H9 (cell line): ENCODE measurements at regions not wholly inside any gene's neighbourhood (a gene's known extent, or its start where the extent isn't known, plus 50 kb on each side); places are given as distances from the start of the nearest gene placed in this dataset.

Experiments used
- DNase-seq: peaks from one replicate; pipeline ENCODE4 v3.0.0-alpha.2; 2017
- H2AFZ ChIP-seq: one replicate; pipeline ENCODE4 v1.6.1; 2013; ENCODE audit warnings: mild to moderate bottlenecking, low read length, control low read depth, moderate library complexity
- H2AK5ac ChIP-seq: 2 replicates; pipeline ENCODE4 v1.6.1; 2013; ENCODE audit warnings: low read length, control low read depth, mixed read lengths; ENCODE audit not compliant: insufficient read length
- H2BK120ac ChIP-seq: one replicate; pipeline ENCODE4 v1.6.1; 2013; ENCODE audit warnings: low read depth, mild to moderate bottlenecking, low read length, control low read depth, inconsistent platforms; ENCODE audit not compliant: poor library complexity, severe bottlenecking
- H2BK12ac ChIP-seq: 2 replicates; pipeline ENCODE4 v1.6.1; 2013; ENCODE audit warnings: low read length, control low read depth, mixed read lengths, low read depth; ENCODE audit not compliant: insufficient read length
- H2BK15ac ChIP-seq: 2 replicates; pipeline ENCODE4 v1.6.1; 2013; ENCODE audit warnings: low read depth, low read length, control low read depth
- H2BK20ac ChIP-seq: one replicate; pipeline ENCODE4 v1.6.1; 2013; ENCODE audit warnings: low read depth, mild to moderate bottlenecking, low read length, control low read depth, inconsistent platforms; ENCODE audit not compliant: poor library complexity, severe bottlenecking
- H2BK5ac ChIP-seq: 2 replicates; pipeline ENCODE4 v1.6.1; 2013; ENCODE audit warnings: low read length, control low read depth, mixed read lengths; ENCODE audit not compliant: insufficient read length
- H3K14ac ChIP-seq: 2 replicates; pipeline ENCODE4 v1.6.1; 2013; ENCODE audit warnings: low read length, control low read depth; ENCODE audit not compliant: insufficient read depth
- H3K18ac ChIP-seq: 2 replicates; pipeline ENCODE4 v1.6.1; 2013; ENCODE audit warnings: low read depth, mild to moderate bottlenecking, mixed read lengths, low read length, control low read depth; ENCODE audit not compliant: insufficient read length
- H3K23ac ChIP-seq: 2 replicates; pipeline ENCODE4 v1.6.1; 2013; ENCODE audit warnings: low read length, control low read depth, mixed read lengths, low read depth; ENCODE audit not compliant: insufficient read length
- H3K23me2 ChIP-seq: 2 replicates; pipeline ENCODE4 v1.6.1; 2013; ENCODE audit warnings: low read depth, mild to moderate bottlenecking, mixed read lengths, low read length, control low read depth; ENCODE audit not compliant: insufficient read length, poor library complexity, severe bottlenecking
- H3K27ac ChIP-seq: 2 replicates; pipeline ENCODE4 v1.5.1; 2013; ENCODE audit warnings: low read length, control low read depth, mixed read lengths, low read depth; ENCODE audit not compliant: insufficient read length
- H3K27me3 ChIP-seq: 2 replicates; pipeline ENCODE4 v1.6.1; 2013; ENCODE audit warnings: low read length, control low read depth, inconsistent platforms; ENCODE audit not compliant: insufficient read depth
- H3K4ac ChIP-seq: 2 replicates; pipeline ENCODE4 v1.6.1; 2013; ENCODE audit warnings: low read depth, mild to moderate bottlenecking, control low read depth, inconsistent platforms, low read length, moderate library complexity
- H3K4me1 ChIP-seq: 2 replicates; pipeline ENCODE4 v1.6.1; 2013; ENCODE audit warnings: low read length, control low read depth, inconsistent platforms; ENCODE audit not compliant: insufficient read depth
- H3K4me2 ChIP-seq: 2 replicates; pipeline ENCODE4 v1.6.1; 2013; ENCODE audit warnings: low read length, control low read depth, mixed read lengths; ENCODE audit not compliant: insufficient read length, insufficient read depth
- H3K56ac ChIP-seq: 2 replicates; pipeline ENCODE4 v1.6.1; 2013; ENCODE audit warnings: low read depth, mild to moderate bottlenecking, mixed read lengths, low read length, control low read depth; ENCODE audit not compliant: insufficient read length
- H3K79me1 ChIP-seq: 2 replicates; pipeline ENCODE4 v1.6.1; 2013; ENCODE audit warnings: low read depth, mild to moderate bottlenecking, moderate library complexity, low read length, control low read depth, inconsistent platforms; ENCODE audit not compliant: insufficient read depth, poor library complexity, severe bottlenecking
- H3K79me2 ChIP-seq: 2 replicates; pipeline ENCODE4 v1.6.1; 2013; ENCODE audit warnings: low read length, control low read depth, inconsistent platforms; ENCODE audit not compliant: insufficient read depth
- H3K9ac ChIP-seq: 2 replicates; pipeline ENCODE4 v1.6.1; 2013; ENCODE audit warnings: low read length, control low read depth, mixed read lengths; ENCODE audit not compliant: insufficient read length; ENCODE audit errors: extremely low read depth
- H3K9me3 ChIP-seq: one replicate; pipeline ENCODE4 v1.6.1; 2013; ENCODE audit warnings: low read depth, low read length, inconsistent platforms; ENCODE audit not compliant: control insufficient read depth
- H3T11ph ChIP-seq: one replicate; pipeline ENCODE4 v1.6.1; 2013; ENCODE audit warnings: mild to moderate bottlenecking, low read length, control low read depth, inconsistent platforms
- H4K20me1 ChIP-seq: one replicate; pipeline ENCODE4 v1.6.1; 2013; ENCODE audit not compliant: control insufficient read depth, insufficient read length, insufficient read depth
- H4K5ac ChIP-seq: 2 replicates; pipeline ENCODE4 v1.6.1; 2013; ENCODE audit warnings: low read depth, mild to moderate bottlenecking, mixed read lengths, low read length, control low read depth; ENCODE audit not compliant: insufficient read length
- H4K8ac ChIP-seq: replicated peaks from 2 replicates; pipeline ENCODE4 v1.6.1; 2013; ENCODE audit warnings: low read length, control low read depth, mixed read lengths, low read depth; ENCODE audit not compliant: insufficient read length
- H4K91ac ChIP-seq: 2 replicates; pipeline ENCODE4 v1.6.1; 2013; ENCODE audit warnings: low read depth, mild to moderate bottlenecking, moderate library complexity, mixed read lengths, low read length, control low read depth; ENCODE audit not compliant: insufficient read length
- H3K27ac Mint-ChIP-seq, 3 experiments: 2 replicates in 2 of 3; 3 replicates in 1 of 3; pipeline ENCODE4 v1.8.0; 2020 to 2021; ENCODE audit warnings: mixed read lengths in 3 of 3, mild to moderate bottlenecking in 1 of 3, moderate library complexity in 1 of 3
- H3K27me3 Mint-ChIP-seq: 2 replicates; pipeline ENCODE4 v1.8.0; 2021; ENCODE audit warnings: low read depth, mild to moderate bottlenecking, moderate library complexity, mixed read lengths
- H3K36me3 Mint-ChIP-seq, 3 experiments: 2 replicates in 2 of 3; 3 replicates in 1 of 3; pipeline ENCODE4 v1.8.0; 2020 to 2021; ENCODE audit warnings: low read depth in 3 of 3, mixed read lengths in 3 of 3; ENCODE audit not compliant: insufficient read depth in 1 of 3
- H3K4me1 Mint-ChIP-seq, 2 experiments: 2 replicates each; pipeline ENCODE4 v1.8.0; 2020; ENCODE audit warnings: mixed read lengths in 2 of 2
- H3K4me3 Mint-ChIP-seq, 2 experiments: 2 replicates in 1 of 2; 3 replicates in 1 of 2; pipeline ENCODE4 v1.8.0; 2020 to 2021; ENCODE audit warnings: mild to moderate bottlenecking in 2 of 2, mixed read lengths in 2 of 2, moderate library complexity in 1 of 2
- H3K9me3 Mint-ChIP-seq, 2 experiments: 2 replicates in 1 of 2; 3 replicates in 1 of 2; pipeline ENCODE4 v1.8.0; 2020; ENCODE audit warnings: mild to moderate bottlenecking in 2 of 2, mixed read lengths in 2 of 2, moderate library complexity in 1 of 2
- WGBS: extraction: QIAGEN DNeasy Blood & Tissue Kit; methylation state at CpG from one replicate; pipeline ENCODE4 v1.1.7; 2013; ENCODE audit warnings: missing lambda C conversion rate, low lambda C conversion rate, mixed read lengths; ENCODE audit not compliant: insufficient read length; ENCODE audit errors: extremely low coverage; 5-methylcytosine and 5-hydroxymethylcytosine counted together
- TF ChIP-seq, protein P1 (sequence below): fragments of 200-600 bp; sonication (generic); conservative IDR thresholded peaks from 3 replicates; pipeline ENCODE4 v1.8.0; 2021; ENCODE audit warnings: antibody characterized with exemption, mild to moderate bottlenecking

DNA sequence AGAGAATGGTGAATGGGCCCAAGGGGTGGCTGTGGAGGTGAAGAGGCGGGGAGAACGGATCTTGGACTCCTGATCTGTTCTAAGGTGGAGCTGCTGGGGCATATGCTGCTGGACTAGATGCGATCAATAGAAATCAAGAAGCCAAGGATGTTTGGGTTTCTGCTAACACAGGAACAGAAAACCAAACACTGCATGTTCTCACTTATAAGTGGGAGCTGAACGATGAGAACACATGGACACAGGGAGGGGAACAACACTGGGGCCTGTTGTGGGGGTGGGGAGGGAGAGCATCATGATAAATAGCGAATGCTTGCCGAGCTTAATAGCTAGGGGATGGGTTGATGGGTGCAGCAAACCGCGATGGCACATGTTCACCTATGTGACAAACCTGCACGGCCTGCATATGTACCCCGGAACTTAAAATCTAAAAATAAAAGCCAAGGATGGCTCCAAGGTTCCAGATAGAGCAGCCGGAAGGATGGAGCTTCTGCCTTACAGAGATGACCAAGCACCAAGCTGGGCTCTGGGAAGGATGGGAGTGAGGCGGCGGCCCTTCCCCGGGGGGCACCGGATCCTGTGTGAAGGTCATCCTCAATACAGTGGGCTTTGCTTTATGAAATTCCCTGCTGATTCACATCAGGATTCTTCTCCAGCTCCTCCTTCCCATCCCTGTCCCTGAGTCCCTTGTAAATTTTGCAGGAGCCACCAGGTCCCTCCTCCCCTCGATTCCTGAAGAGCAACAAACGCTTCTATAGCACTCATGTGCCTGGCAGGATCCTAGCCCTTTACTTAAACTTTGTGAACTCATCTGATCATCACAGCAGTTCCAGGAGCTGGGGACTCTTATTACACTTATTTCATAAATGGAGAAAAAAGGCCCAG, 109.2 kb upstream of the PTPN1 start:
- Histone ChIP-seq H4K20me1 (no peaks in the 10 kb centered on the region), H4K91ac (no peak overlapping the region), H2AFZ (no peak overlapping the region), H3K79me1 (no peaks in the 10 kb centered on the region), H3K23ac (no peak overlapping the region), H3K23me2 (no peaks in the 10 kb centered on the region), H3K56ac (no peak overlapping the region), H3K79me2 (no peaks in the 10 kb centered on the region), H3K9ac (no peak overlapping the region), H3K27me3 (no peaks in the 10 kb centered on the region), H3K4me2 (no peak overlapping the region), H2BK15ac (no peak overlapping the region), H3K14ac (no peak overlapping the region), H2BK5ac (no peak overlapping the region), H2BK120ac (no peak overlapping the region), H3K9me3 (no peaks in the 10 kb centered on the region), H3K27ac (no peak overlapping the region), H3K4me1 (peaks cover 2% of the 10 kb centered on the region; the same call in 1 of the 2 replicates), H4K8ac (no peak overlapping the region), H3K18ac (no peak overlapping the region), H3T11ph (no peak overlapping the region), H3K4ac (no peak overlapping the region), H2BK12ac (no peak overlapping the region), H2AK5ac (no peak overlapping the region), H2BK20ac (no peak overlapping the region), H4K5ac (no peak overlapping the region)
- Mint-ChIP-seq H3K4me3 (no peak overlapping the region), H3K9me3 (no peaks in the 10 kb centered on the region), H3K27ac (peak overlapping the region in 1 of 3 experiments; percentile 2; a peak in 1 of 7 replicates), H3K36me3 (no peaks in the 10 kb centered on the region), H3K27me3 (peaks cover 10% of the 10 kb centered on the region), H3K4me1 (peaks cover 2 to 16% of the 10 kb centered on the region in 2 experiments; a peak in 2 of 4 replicates)
- DNase-seq, result no peak
- TF ChIP-seq, protein P1, sequence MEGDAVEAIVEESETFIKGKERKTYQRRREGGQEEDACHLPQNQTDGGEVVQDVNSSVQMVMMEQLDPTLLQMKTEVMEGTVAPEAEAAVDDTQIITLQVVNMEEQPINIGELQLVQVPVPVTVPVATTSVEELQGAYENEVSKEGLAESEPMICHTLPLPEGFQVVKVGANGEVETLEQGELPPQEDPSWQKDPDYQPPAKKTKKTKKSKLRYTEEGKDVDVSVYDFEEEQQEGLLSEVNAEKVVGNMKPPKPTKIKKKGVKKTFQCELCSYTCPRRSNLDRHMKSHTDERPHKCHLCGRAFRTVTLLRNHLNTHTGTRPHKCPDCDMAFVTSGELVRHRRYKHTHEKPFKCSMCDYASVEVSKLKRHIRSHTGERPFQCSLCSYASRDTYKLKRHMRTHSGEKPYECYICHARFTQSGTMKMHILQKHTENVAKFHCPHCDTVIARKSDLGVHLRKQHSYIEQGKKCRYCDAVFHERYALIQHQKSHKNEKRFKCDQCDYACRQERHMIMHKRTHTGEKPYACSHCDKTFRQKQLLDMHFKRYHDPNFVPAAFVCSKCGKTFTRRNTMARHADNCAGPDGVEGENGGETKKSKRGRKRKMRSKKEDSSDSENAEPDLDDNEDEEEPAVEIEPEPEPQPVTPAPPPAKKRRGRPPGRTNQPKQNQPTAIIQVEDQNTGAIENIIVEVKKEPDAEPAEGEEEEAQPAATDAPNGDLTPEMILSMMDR, result no peak
- WGBS, result no CpG with 5 or more reads among the region's 17 CpGs
